ENCODE measurements at regions not wholly inside any gene's neighbourhood (a gene's known extent, or its start where the extent isn't known, plus 50 kb on each side); places are given as distances from the start of the nearest gene placed in this dataset.

DNA sequence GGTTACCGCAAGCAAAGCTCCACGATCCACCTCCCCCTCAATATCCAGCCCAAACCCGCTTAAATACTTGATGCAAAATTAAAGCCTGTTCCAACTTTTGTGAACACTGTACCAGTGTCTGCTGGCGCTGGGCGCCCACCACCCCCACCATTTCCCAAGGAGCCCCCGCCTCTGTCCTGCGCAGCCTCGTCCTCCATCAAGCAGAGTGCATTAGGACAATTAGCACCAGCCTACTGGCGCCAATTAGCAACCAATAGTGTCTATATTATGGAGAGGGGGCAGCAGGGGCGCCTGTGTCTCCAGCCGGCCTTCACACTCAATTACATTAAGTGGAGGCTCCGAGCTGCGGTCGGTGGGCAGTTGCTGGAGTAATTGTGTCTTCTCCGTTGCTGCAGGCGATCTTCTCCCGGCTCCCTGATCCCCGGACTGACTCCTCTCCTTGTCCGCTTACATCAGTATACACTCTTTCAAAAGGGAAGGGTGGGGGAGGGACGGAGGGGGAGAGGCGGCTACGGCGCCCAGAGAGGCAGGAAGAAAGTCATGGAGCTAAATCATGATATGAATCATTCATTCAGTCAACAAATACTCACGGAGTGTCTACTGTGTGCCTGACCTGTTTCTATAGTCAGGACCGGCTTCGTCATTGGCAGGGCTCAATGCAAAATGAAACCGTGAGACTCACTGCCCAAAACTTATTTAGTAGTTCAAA is 707.3 kb downstream of the MED13L start:
- Histone ChIP-seq H3K4me3 (ENCODE audit: low read depth in 1 of 5, low read length in 5 of 5) (no peak overlapping the region), H3K9me3 (ENCODE audit: control insufficient read depth in 5 of 5, low read length in 5 of 5) (no peaks in the 10 kb centered on the region), H3K27ac (ENCODE audit: low read depth, low read length) (no peak overlapping the region), H3K36me3 (ENCODE audit: control insufficient read depth in 5 of 5, insufficient read depth in 5 of 5, low read length in 5 of 5) (no peaks in the 10 kb centered on the region), H3K9ac (ENCODE audit: low read length in 5 of 5) (no peak overlapping the region), H3K4me1 (ENCODE audit: control insufficient read depth in 5 of 5, insufficient read depth in 5 of 5, low read length in 5 of 5) (no peaks in the 10 kb centered on the region), H3K27me3 (ENCODE audit: control insufficient read depth in 5 of 5, insufficient read depth in 4 of 5, low read length in 5 of 5) (no peaks in the 10 kb centered on the region)

DNA sequence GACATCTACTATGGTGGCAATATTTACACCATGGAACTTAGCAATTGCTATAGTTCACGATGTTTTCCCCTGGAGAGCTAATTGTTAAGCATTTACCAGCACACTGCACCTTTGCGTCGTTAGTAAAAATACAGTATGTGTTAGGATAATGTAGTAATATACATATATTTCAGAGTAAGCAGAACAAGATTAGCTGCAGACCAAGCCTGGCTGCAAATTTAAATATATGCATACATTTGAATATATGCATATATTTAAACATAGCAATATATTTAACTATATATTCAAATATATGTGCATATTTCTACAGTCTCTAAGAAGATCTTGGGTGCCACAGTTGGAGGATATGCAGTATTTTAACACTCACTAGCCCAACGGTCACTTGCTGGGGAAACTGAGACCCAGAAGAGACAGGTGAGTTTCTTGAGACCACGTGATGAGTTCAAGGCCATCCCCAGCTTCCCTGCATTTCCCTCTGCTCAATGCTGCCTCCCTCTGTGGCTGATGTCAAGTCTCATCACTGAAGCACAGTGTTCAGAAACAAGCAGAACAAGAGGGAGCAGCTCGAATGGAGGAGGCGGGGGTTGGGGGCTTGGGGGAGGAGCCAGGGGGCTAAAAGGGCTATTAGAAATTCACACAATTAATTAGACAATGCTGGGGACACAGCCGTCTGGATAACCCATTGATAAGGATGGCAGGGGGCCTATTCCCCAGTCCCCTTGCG is 708.0 kb downstream of the MED13L start:
- Histone ChIP-seq H3K9me3 (ENCODE audit: control insufficient read depth in 5 of 5, low read length in 5 of 5) (no peaks in the 10 kb centered on the region), H3K4me1 (ENCODE audit: control insufficient read depth in 5 of 5, insufficient read depth in 5 of 5, low read length in 5 of 5) (no peaks in the 10 kb centered on the region), H3K27me3 (ENCODE audit: control insufficient read depth in 5 of 5, insufficient read depth in 4 of 5, low read length in 5 of 5) (no peaks in the 10 kb centered on the region), H3K36me3 (ENCODE audit: control insufficient read depth in 5 of 5, insufficient read depth in 5 of 5, low read length in 5 of 5) (no peaks in the 10 kb centered on the region), H3K9ac (ENCODE audit: low read length in 5 of 5) (no peak overlapping the region), H3K4me3 (ENCODE audit: low read depth in 1 of 5, low read length in 5 of 5) (no peak overlapping the region), H3K27ac (ENCODE audit: low read depth, low read length) (no peak overlapping the region)

DNA sequence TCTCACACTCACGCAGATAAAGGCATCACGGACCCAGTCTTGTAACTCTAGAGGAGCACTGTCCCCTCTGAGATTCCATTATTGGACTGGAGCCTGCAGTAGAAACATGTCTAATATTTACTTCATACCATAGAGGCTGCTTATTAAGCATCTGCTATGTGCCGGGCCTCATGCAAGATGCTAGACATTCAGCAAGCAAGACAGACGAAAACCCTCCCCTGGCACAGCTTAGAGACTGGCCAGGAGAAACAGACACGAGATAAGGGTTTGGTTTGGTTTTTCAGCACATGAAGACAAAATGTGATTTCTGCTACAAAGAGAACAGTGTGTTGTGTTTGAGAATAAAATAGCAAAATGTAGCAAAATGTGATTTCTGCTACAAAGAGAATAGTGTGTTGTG is 719.2 kb downstream of the MED13L start:
- Histone ChIP-seq H3K4me1 (ENCODE audit: control insufficient read depth in 5 of 5, insufficient read depth in 5 of 5, low read length in 5 of 5) (no peaks in the 10 kb centered on the region), H3K27me3 (ENCODE audit: control insufficient read depth in 5 of 5, insufficient read depth in 4 of 5, low read length in 5 of 5) (no peaks in the 10 kb centered on the region), H3K9me3 (ENCODE audit: control insufficient read depth in 5 of 5, low read length in 5 of 5) (peaks cover 0 to 6% (median 3%) of the 10 kb centered on the region in 5 donors), H3K36me3 (ENCODE audit: control insufficient read depth in 5 of 5, insufficient read depth in 5 of 5, low read length in 5 of 5) (no peaks in the 10 kb centered on the region), H3K27ac (ENCODE audit: low read depth, low read length) (no peak overlapping the region), H3K9ac (ENCODE audit: low read length in 5 of 5) (no peak overlapping the region), H3K4me3 (ENCODE audit: low read depth in 1 of 5, low read length in 5 of 5) (no peak overlapping the region)

DNA sequence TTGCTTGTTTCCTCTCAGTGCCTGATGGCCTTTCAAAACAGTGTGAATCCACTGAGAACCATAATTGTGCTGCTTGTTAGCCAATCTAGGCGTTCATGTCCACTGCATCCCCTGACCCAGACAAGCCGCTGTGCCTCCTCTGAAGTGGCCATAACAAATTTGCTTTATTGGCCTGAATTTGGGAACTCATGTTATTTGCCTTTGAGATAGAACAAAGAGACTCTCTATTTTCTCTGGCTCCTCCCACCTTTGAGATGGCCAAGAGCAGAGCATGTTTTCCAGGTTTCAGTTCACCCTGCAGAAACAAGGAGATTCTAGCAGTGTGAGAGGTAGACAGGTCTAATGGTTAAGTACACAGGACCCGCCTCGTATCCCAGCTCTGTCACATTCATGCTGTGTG is 723.9 kb downstream of the MED13L start:
- Histone ChIP-seq H3K36me3 (ENCODE audit: control insufficient read depth in 5 of 5, insufficient read depth in 5 of 5, low read length in 5 of 5) (no peaks in the 10 kb centered on the region), H3K27me3 (ENCODE audit: control insufficient read depth in 5 of 5, insufficient read depth in 4 of 5, low read length in 5 of 5) (no peaks in the 10 kb centered on the region), H3K4me1 (ENCODE audit: control insufficient read depth in 5 of 5, insufficient read depth in 5 of 5, low read length in 5 of 5) (no peaks in the 10 kb centered on the region), H3K4me3 (ENCODE audit: low read depth in 1 of 5, low read length in 5 of 5) (no peak overlapping the region), H3K27ac (ENCODE audit: low read depth, low read length) (no peak overlapping the region), H3K9me3 (ENCODE audit: control insufficient read depth in 5 of 5, low read length in 5 of 5) (peaks cover 0 to 6% (median 3%) of the 10 kb centered on the region in 5 donors), H3K9ac (ENCODE audit: low read length in 5 of 5) (no peak overlapping the region)

DNA sequence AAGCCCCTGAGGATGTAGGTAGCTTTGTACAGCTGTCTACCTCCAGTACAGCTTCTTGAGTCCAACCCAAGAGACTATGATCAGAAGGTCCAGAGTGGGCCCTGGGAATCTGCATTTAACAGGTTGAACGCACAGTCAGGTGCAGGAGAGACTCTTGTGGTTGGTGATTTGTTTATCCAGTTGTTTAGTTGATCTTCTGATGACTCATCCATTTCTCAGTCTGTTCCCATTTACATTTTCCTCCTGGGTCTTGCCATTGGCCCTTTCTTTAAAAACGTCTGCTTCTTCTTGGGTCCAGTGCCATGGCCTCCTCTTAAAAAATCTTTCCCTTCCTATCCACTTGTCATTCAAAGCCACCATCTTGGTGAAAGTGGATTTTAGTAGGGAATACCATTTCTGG is 734.2 kb downstream of the MED13L start:
- H3K27me3 ChIP-seq (ENCODE audit: control insufficient read depth in 5 of 5, insufficient read depth in 4 of 5, low read length in 5 of 5), result no peaks in the 10 kb centered on the region
- no peaks in the 10 kb centered on the region for H3K4me1 ChIP-seq (ENCODE audit: control insufficient read depth in 5 of 5, insufficient read depth in 5 of 5, low read length in 5 of 5)
- no peak overlapping the region for H3K27ac ChIP-seq (ENCODE audit: low read depth, low read length)
- peaks cover 0 to 12% (median 4%) of the 10 kb centered on the region in 5 donors for H3K9me3 ChIP-seq (ENCODE audit: control insufficient read depth in 5 of 5, low read length in 5 of 5)
- H3K9ac ChIP-seq (ENCODE audit: low read length in 5 of 5), result no peak overlapping the region
- no peak overlapping the region for H3K4me3 ChIP-seq (ENCODE audit: low read depth in 1 of 5, low read length in 5 of 5)
- no peaks in the 10 kb centered on the region for H3K36me3 ChIP-seq (ENCODE audit: control insufficient read depth in 5 of 5, insufficient read depth in 5 of 5, low read length in 5 of 5)

DNA sequence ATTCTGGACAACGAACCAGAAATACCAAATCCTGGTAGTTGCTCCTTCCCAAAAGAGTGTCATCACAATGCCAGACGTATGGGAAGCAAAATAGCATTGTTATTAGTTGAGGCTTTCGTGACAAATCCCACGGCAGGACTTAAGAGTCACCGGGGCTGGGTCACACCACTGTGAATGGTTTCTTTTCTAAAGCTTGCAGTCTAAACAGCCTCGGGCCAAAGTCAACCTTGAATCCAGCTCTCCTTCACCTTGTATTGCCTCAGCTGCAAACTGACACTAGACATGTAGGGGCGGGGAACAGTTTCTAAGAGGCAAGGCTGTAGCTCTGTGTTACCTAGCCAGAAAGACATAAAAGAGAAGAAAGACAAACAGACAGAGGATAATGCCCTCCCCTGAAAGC is 734.8 kb downstream of the MED13L start:
- H3K36me3 ChIP-seq (ENCODE audit: control insufficient read depth in 5 of 5, insufficient read depth in 5 of 5, low read length in 5 of 5), result no peaks in the 10 kb centered on the region
- no peaks in the 10 kb centered on the region for H3K27me3 ChIP-seq (ENCODE audit: control insufficient read depth in 5 of 5, insufficient read depth in 4 of 5, low read length in 5 of 5)
- peaks cover 0 to 13% (median 9%) of the 10 kb centered on the region in 5 donors for H3K9me3 ChIP-seq (ENCODE audit: control insufficient read depth in 5 of 5, low read length in 5 of 5)
- no peaks in the 10 kb centered on the region for H3K4me1 ChIP-seq (ENCODE audit: control insufficient read depth in 5 of 5, insufficient read depth in 5 of 5, low read length in 5 of 5)
- no peak overlapping the region for H3K27ac ChIP-seq (ENCODE audit: low read depth, low read length)
- H3K9ac ChIP-seq (ENCODE audit: low read length in 5 of 5), result no peak overlapping the region
- no peak overlapping the region for H3K4me3 ChIP-seq (ENCODE audit: low read depth in 1 of 5, low read length in 5 of 5)

DNA sequence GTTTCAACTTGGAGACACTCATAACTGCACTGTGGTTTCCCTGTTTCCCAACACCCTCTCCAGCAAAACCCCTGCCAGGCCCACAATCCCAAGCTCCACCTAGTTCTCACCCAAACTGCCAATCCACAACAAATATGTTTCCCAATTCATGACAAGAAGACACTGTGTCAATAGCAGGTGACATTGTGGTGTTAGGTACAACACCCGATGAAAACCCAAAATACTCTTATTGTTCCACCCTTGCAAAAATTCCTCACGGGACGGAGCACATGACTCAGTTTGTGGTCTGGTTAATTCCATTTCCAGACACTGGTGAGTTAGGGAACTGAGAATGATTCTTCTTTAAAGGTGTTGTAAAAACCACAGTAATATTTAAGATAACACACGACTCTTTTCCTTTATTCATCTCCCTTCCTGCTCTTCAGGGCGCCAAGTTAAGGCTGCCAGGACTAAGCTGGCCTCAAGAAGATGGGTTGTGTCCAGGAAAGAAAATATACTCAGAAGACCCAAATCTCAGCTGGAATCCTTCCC is 735.5 kb downstream of the MED13L start:
- Histone ChIP-seq H3K9ac (ENCODE audit: low read length in 5 of 5) (no peak overlapping the region), H3K27ac (ENCODE audit: low read depth, low read length) (no peak overlapping the region), H3K27me3 (ENCODE audit: control insufficient read depth in 5 of 5, insufficient read depth in 4 of 5, low read length in 5 of 5) (no peaks in the 10 kb centered on the region), H3K36me3 (ENCODE audit: control insufficient read depth in 5 of 5, insufficient read depth in 5 of 5, low read length in 5 of 5) (no peaks in the 10 kb centered on the region), H3K9me3 (ENCODE audit: control insufficient read depth in 5 of 5, low read length in 5 of 5) (peaks cover 0 to 15% (median 10%) of the 10 kb centered on the region in 5 donors), H3K4me1 (ENCODE audit: control insufficient read depth in 5 of 5, insufficient read depth in 5 of 5, low read length in 5 of 5) (no peaks in the 10 kb centered on the region), H3K4me3 (ENCODE audit: low read depth in 1 of 5, low read length in 5 of 5) (no peak overlapping the region)

DNA sequence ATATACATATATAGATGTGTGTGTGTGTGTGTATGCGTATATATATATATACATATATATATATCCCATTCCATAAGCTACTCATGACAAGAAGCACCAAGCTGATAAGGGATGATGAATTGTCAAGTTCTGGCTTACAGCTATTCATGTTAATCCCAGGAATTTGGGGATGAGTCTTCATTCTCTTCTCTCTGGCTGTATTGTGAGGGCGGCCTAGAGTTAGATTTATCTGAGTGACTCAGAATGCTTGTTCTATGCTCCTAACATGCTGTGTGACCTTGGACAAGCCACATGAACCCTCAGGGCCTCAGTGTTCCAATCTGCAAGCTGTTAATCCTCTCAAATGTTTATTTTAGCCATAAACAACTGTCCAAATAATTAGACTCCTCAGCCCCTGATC is 749.0 kb downstream of the MED13L start:
- no peaks in the 10 kb centered on the region for H3K4me1 ChIP-seq (ENCODE audit: control insufficient read depth in 5 of 5, insufficient read depth in 5 of 5, low read length in 5 of 5)
- no peak overlapping the region for H3K9ac ChIP-seq (ENCODE audit: low read length in 5 of 5)
- no peak overlapping the region for H3K4me3 ChIP-seq (ENCODE audit: low read depth in 1 of 5, low read length in 5 of 5)
- H3K27ac ChIP-seq (ENCODE audit: low read depth, low read length), result no peak overlapping the region
- H3K36me3 ChIP-seq (ENCODE audit: control insufficient read depth in 5 of 5, insufficient read depth in 5 of 5, low read length in 5 of 5), result no peaks in the 10 kb centered on the region
- H3K9me3 ChIP-seq (ENCODE audit: control insufficient read depth in 5 of 5, low read length in 5 of 5), result no peaks in the 10 kb centered on the region
- no peaks in the 10 kb centered on the region for H3K27me3 ChIP-seq (ENCODE audit: control insufficient read depth in 5 of 5, insufficient read depth in 4 of 5, low read length in 5 of 5)

DNA sequence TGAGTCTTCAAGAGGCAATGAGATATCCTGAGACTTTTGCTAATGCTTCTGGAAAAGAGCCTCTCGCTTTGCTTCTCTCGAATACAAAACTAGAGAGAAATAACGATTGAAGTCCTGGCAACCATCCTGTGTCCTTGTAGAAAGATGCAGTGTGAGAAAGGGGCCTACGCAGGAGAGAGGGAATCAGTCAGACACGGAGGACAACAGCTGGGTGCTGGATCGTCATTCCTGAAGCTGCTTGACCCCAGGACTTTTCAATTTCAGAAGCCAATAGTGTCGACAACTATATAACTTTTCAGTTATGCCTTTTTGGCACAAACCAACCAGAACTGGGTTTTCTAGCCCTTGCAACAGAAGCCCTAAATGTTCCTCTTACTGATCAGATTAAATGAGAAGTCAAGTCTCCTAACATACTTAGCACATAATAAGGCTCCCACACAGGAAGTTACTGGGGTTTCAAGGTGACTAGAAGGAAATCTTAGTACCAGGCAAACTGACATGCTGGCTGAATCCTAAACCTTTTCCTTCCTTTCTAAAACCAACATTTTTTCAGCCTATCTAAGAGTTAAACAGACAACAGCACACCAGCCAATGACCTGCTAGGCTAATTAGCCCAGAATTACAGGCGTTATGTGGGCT is 755.6 kb downstream of the MED13L start:
- Histone ChIP-seq H3K27ac (ENCODE audit: low read depth, low read length) (no peak overlapping the region), H3K27me3 (ENCODE audit: control insufficient read depth in 5 of 5, insufficient read depth in 4 of 5, low read length in 5 of 5) (no peaks in the 10 kb centered on the region), H3K9me3 (ENCODE audit: control insufficient read depth in 5 of 5, low read length in 5 of 5) (peaks cover 0 to 6% (median 4%) of the 10 kb centered on the region in 5 donors), H3K4me3 (ENCODE audit: low read depth in 1 of 5, low read length in 5 of 5) (no peak overlapping the region), H3K36me3 (ENCODE audit: control insufficient read depth in 5 of 5, insufficient read depth in 5 of 5, low read length in 5 of 5) (no peaks in the 10 kb centered on the region), H3K4me1 (ENCODE audit: control insufficient read depth in 5 of 5, insufficient read depth in 5 of 5, low read length in 5 of 5) (no peaks in the 10 kb centered on the region), H3K9ac (ENCODE audit: low read length in 5 of 5) (no peak overlapping the region)

DNA sequence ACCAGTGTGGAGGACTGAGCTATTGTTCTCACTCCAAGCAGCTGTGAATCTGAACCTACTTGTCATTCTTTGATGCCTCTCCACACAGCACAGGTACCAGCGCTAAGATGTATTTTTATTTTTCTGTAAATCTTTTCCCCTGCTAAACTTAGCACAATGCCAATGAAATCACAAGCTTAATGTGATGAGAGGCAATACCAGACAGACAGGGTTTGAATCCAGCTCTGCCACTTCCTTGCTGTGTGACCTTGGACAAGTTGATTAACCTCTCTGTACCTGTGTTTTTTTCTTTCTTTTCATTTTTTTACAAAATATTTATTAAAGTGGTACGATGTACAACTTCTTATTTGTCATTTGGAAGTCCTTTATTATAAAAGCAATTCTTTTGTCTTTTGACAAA is 757.6 kb downstream of the MED13L start:
- peaks cover 0 to 11% (median 8%) of the 10 kb centered on the region in 5 donors for H3K9me3 ChIP-seq (ENCODE audit: control insufficient read depth in 5 of 5, low read length in 5 of 5)
- H3K9ac ChIP-seq (ENCODE audit: low read length in 5 of 5), result no peak overlapping the region
- H3K27me3 ChIP-seq (ENCODE audit: control insufficient read depth in 5 of 5, insufficient read depth in 4 of 5, low read length in 5 of 5), result peaks cover 0 to 1% (median 0%) of the 10 kb centered on the region in 5 donors
- no peaks in the 10 kb centered on the region for H3K4me1 ChIP-seq (ENCODE audit: control insufficient read depth in 5 of 5, insufficient read depth in 5 of 5, low read length in 5 of 5)
- no peaks in the 10 kb centered on the region for H3K36me3 ChIP-seq (ENCODE audit: control insufficient read depth in 5 of 5, insufficient read depth in 5 of 5, low read length in 5 of 5)
- no peak overlapping the region for H3K27ac ChIP-seq (ENCODE audit: low read depth, low read length)
- no peak overlapping the region for H3K4me3 ChIP-seq (ENCODE audit: low read depth in 1 of 5, low read length in 5 of 5)
